AG04449 (cell line): ENCODE measurements at regions not wholly inside any gene's neighbourhood (a gene's known extent, or its start where the extent isn't known, plus 50 kb on each side); places are given as distances from the start of the nearest gene placed in this dataset.
"Not testable (repeated sequence)": the region's sequence is repeated elsewhere in the genome, so short reads cannot be mapped to it uniquely, and the experiment has no call there.

ENCODE experiments used
- CTCF ChIA-PET: fragments of 350-600 bp; formaldehyde crosslinking; extraction: SDS; loops from one replicate; lab custom pipeline; 2021; ENCODE audit warnings: antibody characterized with exemption; lab: Yijun Ruan, JAX
- POLR2A ChIA-PET: fragments of 400-600, 350-600 bp; formaldehyde crosslinking; extraction: SDS; loops from one replicate; lab custom pipeline; 2020; ENCODE audit warnings: antibody characterized with exemption, inconsistent platforms; lab: Yijun Ruan, JAX
- DNase-seq: peaks from one replicate; pipeline ENCODE4 v3.0.0-alpha.2; 2010; ENCODE audit warnings: low read depth, low spot score
- H3K4me3 ChIP-seq: 2 replicates; pipeline ENCODE4 v1.5.1; 2011; ENCODE audit warnings: low read depth, mild to moderate bottlenecking, control low read depth, low read length
- TF ChIP-seq, protein P1 (sequence below): IDR thresholded peaks from one replicate; pipeline ENCODE4 v1.5.1; 2011; ENCODE audit warnings: mild to moderate bottlenecking, moderate library complexity, low read length, control low read depth, inconsistent platforms; ENCODE audit not compliant: insufficient read depth; ENCODE audit errors: missing control alignments

DNA sequence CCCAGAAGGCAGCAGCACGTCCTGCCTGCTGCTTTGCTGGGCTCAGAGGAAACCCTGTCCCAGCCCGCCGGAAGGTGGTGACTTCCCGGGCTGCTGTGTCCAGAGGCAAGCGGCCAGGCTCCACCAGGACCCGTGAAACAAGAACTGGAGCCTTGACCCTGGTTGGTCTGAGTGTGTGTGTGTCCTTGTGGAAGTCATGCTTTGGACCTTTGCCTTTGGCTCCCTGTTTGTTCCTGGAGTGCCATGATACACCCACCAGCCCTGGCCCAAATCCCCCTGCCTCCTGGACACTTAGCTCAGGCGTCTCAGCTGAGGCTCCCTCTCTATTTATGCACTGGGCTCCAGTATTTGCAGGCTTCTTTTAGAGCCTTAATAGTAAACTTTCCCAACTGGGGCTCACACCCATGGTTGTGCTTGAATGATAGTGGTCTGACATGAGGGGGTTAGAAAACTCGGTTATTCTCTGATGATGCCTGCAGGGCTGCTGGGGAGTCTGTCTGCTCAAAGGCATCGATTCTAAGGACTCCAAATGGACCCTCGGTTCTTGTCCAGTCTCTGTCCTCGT is 72.2 kb downstream of the C9orf50 start:
- ChIA-PET CTCF (interaction anchor here (1.2 kb wide), 1 partner anchor 415 kb away, joined by 3 read pairs; no protein-coding TSS in a partner anchor), POLR2A (interaction anchor here (1.1 kb wide), 1 partner anchor 371 kb away, joined by 7 read pairs; the partner anchor contains the start of gene IER5L)
- TF ChIP-seq, protein P1, sequence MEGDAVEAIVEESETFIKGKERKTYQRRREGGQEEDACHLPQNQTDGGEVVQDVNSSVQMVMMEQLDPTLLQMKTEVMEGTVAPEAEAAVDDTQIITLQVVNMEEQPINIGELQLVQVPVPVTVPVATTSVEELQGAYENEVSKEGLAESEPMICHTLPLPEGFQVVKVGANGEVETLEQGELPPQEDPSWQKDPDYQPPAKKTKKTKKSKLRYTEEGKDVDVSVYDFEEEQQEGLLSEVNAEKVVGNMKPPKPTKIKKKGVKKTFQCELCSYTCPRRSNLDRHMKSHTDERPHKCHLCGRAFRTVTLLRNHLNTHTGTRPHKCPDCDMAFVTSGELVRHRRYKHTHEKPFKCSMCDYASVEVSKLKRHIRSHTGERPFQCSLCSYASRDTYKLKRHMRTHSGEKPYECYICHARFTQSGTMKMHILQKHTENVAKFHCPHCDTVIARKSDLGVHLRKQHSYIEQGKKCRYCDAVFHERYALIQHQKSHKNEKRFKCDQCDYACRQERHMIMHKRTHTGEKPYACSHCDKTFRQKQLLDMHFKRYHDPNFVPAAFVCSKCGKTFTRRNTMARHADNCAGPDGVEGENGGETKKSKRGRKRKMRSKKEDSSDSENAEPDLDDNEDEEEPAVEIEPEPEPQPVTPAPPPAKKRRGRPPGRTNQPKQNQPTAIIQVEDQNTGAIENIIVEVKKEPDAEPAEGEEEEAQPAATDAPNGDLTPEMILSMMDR: no peak
- DNase-seq: no peak
- H3K4me3 ChIP-seq: no peak overlapping the region

- ChIA-PET POLR2A (interaction anchor here (1.1 to 1.3 kb wide), 3 partner anchors 23 to 370 kb away, joined by 3 to 7 read pairs (median 6); partner anchors contain the start of gene IER5L), CTCF (interaction anchor here (0.8 to 1.8 kb wide), 3 partner anchors 9 to 374 kb away, joined by 3 to 5 read pairs (median 3); no protein-coding TSS in a partner anchor)
- no peak overlapping the region for H3K4me3 ChIP-seq
- DNase-seq: no peak
- TF ChIP-seq, protein P1: no peak
These were observed 72.9 kb downstream of the C9orf50 start for GRCh38 chr9:129547869-129548570.

- DNase-seq: no peak
- ChIA-PET POLR2A (interaction anchor here (1.1 to 1.3 kb wide), 2 partner anchors 24 to 51 kb away, joined by 3 to 6 read pairs; no protein-coding TSS in a partner anchor), CTCF (interaction anchor here (1.2 to 1.8 kb wide), 2 partner anchors 8 to 373 kb away, joined by 3 to 5 read pairs; no protein-coding TSS in a partner anchor)
- TF ChIP-seq, protein P1: no peak
- H3K4me3 ChIP-seq: no peak overlapping the region
These were observed 73.8 kb downstream of the C9orf50 start for GRCh38 chr9:129547063-129547462.

DNA sequence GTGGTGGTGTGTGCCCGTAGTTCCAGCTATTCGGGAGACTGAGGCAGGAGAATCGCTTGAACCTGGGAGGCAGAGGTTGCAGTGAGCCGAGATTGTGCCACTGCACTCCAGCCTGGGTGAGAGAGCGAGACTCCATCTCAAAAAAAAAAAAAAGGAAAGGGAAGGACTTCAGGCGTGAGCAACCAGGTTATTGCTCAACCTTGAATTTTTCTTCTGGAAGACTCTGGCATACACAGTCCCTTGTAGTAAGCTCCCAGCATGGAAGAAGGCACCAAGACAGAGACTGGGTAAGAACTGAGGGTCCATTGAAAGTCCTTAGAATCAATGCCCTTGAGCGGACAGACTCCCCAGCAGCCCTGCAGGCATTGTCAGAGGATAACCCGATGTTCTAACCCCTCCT is 75.0 kb downstream of the C9orf50 start:
- CTCF ChIA-PET, POLR2A ChIA-PET, H3K4me3 ChIP-seq, DNase-seq: not testable (repeated sequence)

DNA sequence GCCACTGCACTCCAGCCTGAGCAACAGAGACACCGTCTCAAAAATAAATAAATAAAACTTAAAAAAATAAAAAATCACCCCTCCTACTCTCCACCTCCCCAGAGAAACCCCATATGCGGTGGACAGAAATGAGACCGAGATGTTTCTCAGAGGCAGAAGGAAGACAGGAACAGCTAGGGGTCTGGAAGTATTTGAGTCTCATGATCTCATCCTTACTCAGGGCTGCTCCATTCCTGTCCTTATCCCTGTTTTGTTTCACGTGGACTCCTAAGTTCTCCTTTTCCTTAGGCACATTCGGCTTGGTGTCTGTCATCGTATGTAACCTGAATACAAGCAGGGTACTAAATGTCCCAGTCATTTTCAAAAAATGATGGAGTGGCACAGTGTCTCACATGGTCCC is 76.1 kb downstream of the C9orf50 start:
- CTCF ChIA-PET: no interaction called here
- no peak for DNase-seq
- TF ChIP-seq, protein P1: no peak
- POLR2A ChIA-PET: interaction anchor here (0.7 to 1.3 kb wide), 3 partner anchors 48 to 370 kb away, joined by 3 to 4 read pairs (median 3); partner anchors contain the start of gene IER5L
- no peak overlapping the region for H3K4me3 ChIP-seq

DNA sequence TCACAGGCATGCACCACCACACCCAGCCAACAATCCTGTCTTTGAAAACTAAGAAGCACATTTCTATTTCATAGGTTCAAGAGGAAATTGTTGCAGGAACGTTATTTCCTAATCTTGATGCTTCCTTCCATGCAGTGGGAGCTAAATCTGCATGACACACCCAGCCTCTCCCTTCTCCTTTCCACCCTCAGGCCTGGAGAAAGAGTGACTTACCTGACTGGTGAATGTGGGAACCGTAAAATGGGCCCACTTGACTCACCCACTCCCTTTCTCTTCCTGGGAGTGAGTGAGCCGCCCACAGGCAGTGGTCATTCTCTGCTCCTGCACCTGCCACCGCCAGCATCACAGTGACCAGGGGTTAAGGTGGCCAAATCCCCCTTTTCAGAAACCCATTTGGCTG is 78.2 kb downstream of the C9orf50 start:
- CTCF ChIA-PET: no interaction called here
- H3K4me3 ChIP-seq: no peak overlapping the region
- TF ChIP-seq, protein P1: no peak
- POLR2A ChIA-PET: no interaction called here
- no peak for DNase-seq
